CD8-positive, alpha-beta memory T cell (primary cell): ENCODE measurements at regions not wholly inside any gene's neighbourhood (a gene's known extent, or its start where the extent isn't known, plus 50 kb on each side); places are given as distances from the start of the nearest gene placed in this dataset.

Experiments
- CTCF ChIA-PET: fragments of 350-600 bp; sonication (Branson Sonifier 250); formaldehyde crosslinking; loops from one replicate; lab custom pipeline; 2021; ENCODE audit warnings: antibody characterized with exemption; lab: Charles Lee
- POLR2A ChIA-PET: fragments of 350-600 bp; sonication (Branson Sonifier 250); formaldehyde crosslinking; loops from one replicate; lab custom pipeline; 2021; ENCODE audit warnings: antibody characterized with exemption; lab: Charles Lee
- DNase-seq, 5 donors: peaks; one replicate each; pipeline versions ENCODE4 v3.0.0 to v3.0.0-alpha.2; 2020 to 2022; ENCODE audit warnings: mixed read lengths in 1 of 5
- H3K27ac ChIP-seq: one replicate; pipeline ENCODE4 v1.7.0; 2013; ENCODE audit warnings: low read depth, mild to moderate bottlenecking, low read length, moderate library complexity
- H3K27me3 ChIP-seq: 2 replicates; pipeline ENCODE4 v1.7.0; 2013; ENCODE audit warnings: low read length, mild to moderate bottlenecking; ENCODE audit not compliant: insufficient read depth, poor library complexity, severe bottlenecking
- H3K36me3 ChIP-seq: 2 replicates; pipeline ENCODE4 v1.7.0; 2013; ENCODE audit warnings: mild to moderate bottlenecking, low read length, moderate library complexity; ENCODE audit not compliant: insufficient read depth
- H3K4me1 ChIP-seq: 2 replicates; pipeline ENCODE4 v1.7.0; 2013; ENCODE audit warnings: mild to moderate bottlenecking, low read length, moderate library complexity; ENCODE audit not compliant: insufficient read depth
- H3K4me3 ChIP-seq: 2 replicates; pipeline ENCODE4 v1.7.0; 2013; ENCODE audit warnings: mild to moderate bottlenecking, low read length
- H3K9me3 ChIP-seq: 2 replicates; pipeline ENCODE4 v1.7.0; 2013; ENCODE audit warnings: mild to moderate bottlenecking, low read length
- H3K27ac Mint-ChIP-seq, 8 donors: one replicate each; pipeline ENCODE4 v1.8.0; 2020 to 2021; ENCODE audit warnings: mixed read lengths in 8 of 8, mild to moderate bottlenecking in 6 of 8, inconsistent platforms in 3 of 8, moderate library complexity in 3 of 8
- H3K27me3 Mint-ChIP-seq, 2 donors: one replicate each; pipeline ENCODE4 v1.8.0; 2020 to 2021; ENCODE audit warnings: mixed read lengths in 2 of 2, mild to moderate bottlenecking in 1 of 2, moderate library complexity in 1 of 2
- H3K36me3 Mint-ChIP-seq, 3 donors: one replicate each; pipeline ENCODE4 v1.8.0; 2020 to 2021; ENCODE audit warnings: mixed read lengths in 3 of 3, inconsistent platforms in 1 of 3, mild to moderate bottlenecking in 1 of 3
- H3K4me1 Mint-ChIP-seq, 3 donors: one replicate each; pipeline ENCODE4 v1.8.0; 2020 to 2021; ENCODE audit warnings: mixed read lengths in 3 of 3, inconsistent platforms in 1 of 3, mild to moderate bottlenecking in 1 of 3
- H3K4me3 Mint-ChIP-seq, 7 donors: one replicate each; pipeline ENCODE4 v1.8.0; 2020 to 2021; ENCODE audit warnings: mixed read lengths in 7 of 7, mild to moderate bottlenecking in 6 of 7, moderate library complexity in 4 of 7, inconsistent platforms in 2 of 7
- H3K9me3 Mint-ChIP-seq, 5 donors: one replicate each; pipeline ENCODE4 v1.8.0; 2020 to 2022; ENCODE audit warnings: mixed read lengths in 5 of 5, mild to moderate bottlenecking in 3 of 5, moderate library complexity in 2 of 5, inconsistent platforms in 1 of 5

- H3K4me3 Mint-ChIP-seq: no peak overlapping the region
- no peaks in the 10 kb centered on the region for H3K27me3 Mint-ChIP-seq
- CTCF ChIA-PET: no interaction called here
These were observed 710.5 kb downstream of the TLR4 start for GRCh38 chr9:118414676-118415075.

GRCh38 chr9:118418887-118419565 is 714.8 kb downstream of the TLR4 start:
- Histone ChIP-seq H3K27ac (no peak overlapping the region), H3K9me3 (no peaks in the 10 kb centered on the region), H3K27me3 (no peaks in the 10 kb centered on the region), H3K4me3 (no peak overlapping the region), H3K4me1 (no peaks in the 10 kb centered on the region), H3K36me3 (no peaks in the 10 kb centered on the region)
- Mint-ChIP-seq H3K9me3 (peaks cover 0 to 4% (median 0%) of the 10 kb centered on the region in 5 donors), H3K27me3 (no peaks in the 10 kb centered on the region), H3K36me3 (no peaks in the 10 kb centered on the region), H3K27ac (no peak overlapping the region), H3K4me3 (no peak overlapping the region), H3K4me1 (no peaks in the 10 kb centered on the region)
- ChIA-PET POLR2A (no interaction called here), CTCF (no interaction called here)
- DNase-seq: no peak

More at GRCh38 chr9:118414676-118415075, 710.5 kb downstream of the TLR4 start:
- Histone ChIP-seq H3K36me3 (no peaks in the 10 kb centered on the region), H3K9me3 (no peaks in the 10 kb centered on the region), H3K4me1 (no peaks in the 10 kb centered on the region), H3K27ac (no peak overlapping the region), H3K27me3 (no peaks in the 10 kb centered on the region), H3K4me3 (no peak overlapping the region)
- POLR2A ChIA-PET: no interaction called here
- H3K27ac Mint-ChIP-seq: no peak overlapping the region
- H3K4me1 Mint-ChIP-seq: no peaks in the 10 kb centered on the region
- DNase-seq: no peak
- H3K36me3 Mint-ChIP-seq: no peaks in the 10 kb centered on the region
- peaks cover 0 to 5% (median 0%) of the 10 kb centered on the region in 5 donors for H3K9me3 Mint-ChIP-seq

GRCh38 chr9:118419676-118420075 is 715.5 kb downstream of the TLR4 start:
- H3K9me3 Mint-ChIP-seq: peaks cover 0 to 4% (median 0%) of the 10 kb centered on the region in 5 donors
- H3K36me3 ChIP-seq: no peaks in the 10 kb centered on the region
- ChIA-PET CTCF (no interaction called here), POLR2A (no interaction called here)
- no peak for DNase-seq
- no peak overlapping the region for H3K4me3 Mint-ChIP-seq
- no peak overlapping the region for H3K27ac ChIP-seq
- H3K4me1 Mint-ChIP-seq: no peaks in the 10 kb centered on the region
- no peaks in the 10 kb centered on the region for H3K27me3 Mint-ChIP-seq
- no peaks in the 10 kb centered on the region for H3K4me1 ChIP-seq
- no peaks in the 10 kb centered on the region for H3K9me3 ChIP-seq
- no peak overlapping the region for H3K27ac Mint-ChIP-seq
- no peaks in the 10 kb centered on the region for H3K27me3 ChIP-seq
- H3K4me3 ChIP-seq: no peak overlapping the region
- H3K36me3 Mint-ChIP-seq: no peaks in the 10 kb centered on the region

GRCh38 chr9:118422508-118422907 is 718.3 kb downstream of the TLR4 start:
- ChIA-PET CTCF (no interaction called here), POLR2A (no interaction called here)
- Mint-ChIP-seq H3K27me3 (no peaks in the 10 kb centered on the region), H3K9me3 (peaks cover 0 to 4% (median 0%) of the 10 kb centered on the region in 5 donors), H3K4me1 (no peaks in the 10 kb centered on the region), H3K27ac (no peak overlapping the region), H3K4me3 (no peak overlapping the region), H3K36me3 (no peaks in the 10 kb centered on the region)
- no peaks in the 10 kb centered on the region for H3K9me3 ChIP-seq
- no peak overlapping the region for H3K4me3 ChIP-seq
- H3K27me3 ChIP-seq: no peaks in the 10 kb centered on the region
- no peak for DNase-seq
- no peak overlapping the region for H3K27ac ChIP-seq
- H3K4me1 ChIP-seq: no peaks in the 10 kb centered on the region
- H3K36me3 ChIP-seq: no peaks in the 10 kb centered on the region

- no peak overlapping the region for H3K27ac Mint-ChIP-seq
These were observed 718.8 kb downstream of the TLR4 start for GRCh38 chr9:118423021-118423420.

GRCh38 chr9:118423721-118424120 is 719.5 kb downstream of the TLR4 start:
- ChIA-PET CTCF (no interaction called here), POLR2A (no interaction called here)
- Mint-ChIP-seq H3K9me3 (peaks cover 0 to 4% (median 0%) of the 10 kb centered on the region in 5 donors), H3K4me3 (no peak overlapping the region), H3K27me3 (no peaks in the 10 kb centered on the region), H3K27ac (no peak overlapping the region), H3K4me1 (no peaks in the 10 kb centered on the region), H3K36me3 (no peaks in the 10 kb centered on the region)
- no peaks in the 10 kb centered on the region for H3K36me3 ChIP-seq
- H3K27ac ChIP-seq: no peak overlapping the region
- DNase-seq: no peak
- H3K27me3 ChIP-seq: no peaks in the 10 kb centered on the region
- H3K4me3 ChIP-seq: no peak overlapping the region
- H3K4me1 ChIP-seq: no peaks in the 10 kb centered on the region
- H3K9me3 ChIP-seq: no peaks in the 10 kb centered on the region

More at GRCh38 chr9:118423021-118423420, 718.8 kb downstream of the TLR4 start:
- H3K27ac ChIP-seq: no peak overlapping the region
- Mint-ChIP-seq H3K4me1 (no peaks in the 10 kb centered on the region), H3K9me3 (peaks cover 0 to 4% (median 0%) of the 10 kb centered on the region in 5 donors), H3K4me3 (no peak overlapping the region), H3K27me3 (no peaks in the 10 kb centered on the region), H3K36me3 (no peaks in the 10 kb centered on the region)
- H3K36me3 ChIP-seq: no peaks in the 10 kb centered on the region
- ChIA-PET CTCF (no interaction called here), POLR2A (no interaction called here)
- no peak overlapping the region for H3K4me3 ChIP-seq
- H3K4me1 ChIP-seq: no peaks in the 10 kb centered on the region
- no peaks in the 10 kb centered on the region for H3K27me3 ChIP-seq
- DNase-seq: no peak
- no peaks in the 10 kb centered on the region for H3K9me3 ChIP-seq

GRCh38 chr9:118426772-118427171 is 722.6 kb downstream of the TLR4 start:
- Mint-ChIP-seq H3K4me3 (no peak overlapping the region), H3K27me3 (no peaks in the 10 kb centered on the region), H3K4me1 (no peaks in the 10 kb centered on the region), H3K36me3 (no peaks in the 10 kb centered on the region), H3K27ac (no peak overlapping the region), H3K9me3 (peaks cover 0 to 4% (median 0%) of the 10 kb centered on the region in 5 donors)
- no peak for DNase-seq
- Histone ChIP-seq H3K27me3 (no peaks in the 10 kb centered on the region), H3K36me3 (no peaks in the 10 kb centered on the region), H3K4me1 (no peaks in the 10 kb centered on the region), H3K27ac (no peak overlapping the region), H3K9me3 (no peaks in the 10 kb centered on the region), H3K4me3 (no peak overlapping the region)
- ChIA-PET POLR2A (no interaction called here), CTCF (no interaction called here)

- H3K27ac Mint-ChIP-seq: no peak overlapping the region
These were observed 734.6 kb downstream of the TLR4 start for GRCh38 chr9:118438810-118439209.

More at GRCh38 chr9:118438810-118439209, 734.6 kb downstream of the TLR4 start:
- no peaks in the 10 kb centered on the region for H3K4me1 ChIP-seq
- Mint-ChIP-seq H3K9me3 (peaks cover 0 to 6% (median 2%) of the 10 kb centered on the region in 5 donors), H3K27me3 (no peaks in the 10 kb centered on the region), H3K36me3 (no peaks in the 10 kb centered on the region), H3K4me1 (no peaks in the 10 kb centered on the region), H3K4me3 (no peak overlapping the region)
- no peak for DNase-seq
- H3K36me3 ChIP-seq: no peaks in the 10 kb centered on the region
- ChIA-PET CTCF (no interaction called here), POLR2A (no interaction called here)
- H3K4me3 ChIP-seq: no peak overlapping the region
- H3K9me3 ChIP-seq: no peaks in the 10 kb centered on the region
- H3K27ac ChIP-seq: no peak overlapping the region
- H3K27me3 ChIP-seq: no peaks in the 10 kb centered on the region
